ENCODE measurements at regions not wholly inside any gene's neighbourhood (a gene's known extent, or its start where the extent isn't known, plus 50 kb on each side); places are given as distances from the start of the nearest gene placed in this dataset.
A peak's percentile ranks its signal among the peaks of the same experiment; 100 is the strongest.

- no peak for DNase-seq (ENCODE audit: low spot score)
- no peak overlapping the region for H3K27ac Mint-ChIP-seq (ENCODE audit: unreplicated experiment)
- peak overlapping the region; percentile 85 for H3K4me3 Mint-ChIP-seq (ENCODE audit: unreplicated experiment)
- H3K4me1 Mint-ChIP-seq (ENCODE audit: unreplicated experiment), result peaks cover 28% of the 10 kb centered on the region
- H3K36me3 Mint-ChIP-seq (ENCODE audit: low read depth, unreplicated experiment), result peaks cover 5% of the 10 kb centered on the region
- TF ChIP-seq CTCF (IDR thresholded peaks at IDR 0.05; ENCODE audit: unreplicated experiment), result no peak
- peaks cover 26% of the 10 kb centered on the region for H3K27me3 Mint-ChIP-seq (ENCODE audit: unreplicated experiment)
- H3K9me3 Mint-ChIP-seq (ENCODE audit: unreplicated experiment), result no peaks in the 10 kb centered on the region
Measured at GRCh38 chr19:30226464-30227011, 145.6 kb upstream of the ZNF536 start.

- Mint-ChIP-seq H3K27ac (ENCODE audit: unreplicated experiment) (no peak overlapping the region), H3K4me3 (ENCODE audit: unreplicated experiment) (peak overlapping the region; percentile 85), H3K36me3 (ENCODE audit: low read depth, unreplicated experiment) (peaks cover 5% of the 10 kb centered on the region), H3K9me3 (ENCODE audit: unreplicated experiment) (no peaks in the 10 kb centered on the region), H3K27me3 (ENCODE audit: unreplicated experiment) (peaks cover 26% of the 10 kb centered on the region), H3K4me1 (ENCODE audit: unreplicated experiment) (peaks cover 28% of the 10 kb centered on the region)
- no peak for TF ChIP-seq CTCF (IDR thresholded peaks at IDR 0.05; ENCODE audit: unreplicated experiment)
- DNase-seq (ENCODE audit: low spot score), result no peak
Measured at GRCh38 chr19:30227012-30227621, 145.1 kb upstream of the ZNF536 start.

DNA sequence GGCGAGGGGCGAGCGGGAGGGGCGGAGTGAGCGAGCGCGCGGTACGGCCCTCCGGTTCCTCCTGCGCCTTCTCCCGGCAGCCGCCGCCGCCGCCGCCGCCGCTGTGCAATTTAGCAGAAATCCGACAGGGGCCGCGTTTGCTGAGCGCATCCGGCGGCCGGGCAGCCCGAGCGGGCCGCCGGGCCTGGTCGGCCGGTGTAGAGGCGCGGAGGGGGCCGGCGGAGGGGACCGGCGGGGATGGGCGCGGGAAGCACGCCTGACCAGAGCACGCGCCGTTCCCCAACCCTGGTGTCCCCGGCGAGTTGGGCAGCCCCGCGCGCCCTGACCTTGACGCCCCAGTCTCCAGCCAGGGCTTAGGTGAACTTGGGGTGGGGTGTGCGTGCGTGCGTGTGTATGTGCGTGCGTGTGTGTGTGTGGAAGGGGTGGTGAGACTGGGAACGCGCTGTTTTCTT lies 144.5 kb upstream of the ZNF536 start:
- H3K4me1 Mint-ChIP-seq (ENCODE audit: unreplicated experiment), result peaks cover 28% of the 10 kb centered on the region
- no peak overlapping the region for H3K27ac Mint-ChIP-seq (ENCODE audit: unreplicated experiment)
- TF ChIP-seq CTCF (IDR thresholded peaks at IDR 0.05; ENCODE audit: unreplicated experiment), result peak; percentile 69
- no peaks in the 10 kb centered on the region for H3K9me3 Mint-ChIP-seq (ENCODE audit: unreplicated experiment)
- peak overlapping the region; percentile 87 for H3K4me3 Mint-ChIP-seq (ENCODE audit: unreplicated experiment)
- peaks cover 5% of the 10 kb centered on the region for H3K36me3 Mint-ChIP-seq (ENCODE audit: low read depth, unreplicated experiment)
- peaks cover 26% of the 10 kb centered on the region for H3K27me3 Mint-ChIP-seq (ENCODE audit: unreplicated experiment)
- peak; percentile 89 for DNase-seq (ENCODE audit: low spot score)

DNA sequence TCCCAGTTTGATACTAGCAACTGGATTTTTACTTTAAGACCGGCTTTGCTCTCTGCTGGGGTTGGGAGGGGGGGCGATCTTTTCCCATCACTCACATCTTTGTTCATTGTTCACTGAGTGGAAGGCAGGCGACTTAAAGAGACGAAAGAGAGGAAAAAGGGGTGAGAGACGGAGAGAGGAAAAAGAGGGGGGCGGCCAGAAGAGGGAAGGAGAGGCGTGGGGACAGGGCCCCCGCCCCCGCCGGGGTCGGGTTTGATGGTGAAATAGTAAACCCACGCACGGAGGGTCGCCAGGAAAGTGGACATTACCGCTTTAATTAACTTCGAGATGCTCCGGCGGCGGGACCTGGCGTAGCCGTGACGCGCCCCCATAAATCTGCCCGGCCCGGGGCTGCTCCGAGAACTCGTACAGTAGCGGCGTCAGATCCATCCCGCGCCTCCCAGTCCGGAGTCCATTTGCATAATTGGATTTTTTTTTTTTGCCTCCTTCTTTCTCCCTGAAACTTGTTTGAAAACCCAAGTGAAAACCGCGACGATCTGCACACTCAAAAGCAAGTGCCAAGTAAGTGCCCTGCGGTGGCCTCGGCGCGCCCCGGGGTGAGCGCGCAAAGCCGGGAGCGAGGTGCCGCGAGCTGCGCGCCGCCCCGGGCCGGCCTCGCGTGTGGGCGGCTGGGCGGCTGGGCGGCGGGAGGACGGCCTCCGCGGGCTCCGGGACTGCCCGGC lies 143.9 kb upstream of the ZNF536 start:
- no peak for TF ChIP-seq CTCF (IDR thresholded peaks at IDR 0.05; ENCODE audit: unreplicated experiment)
- Mint-ChIP-seq H3K4me1 (ENCODE audit: unreplicated experiment) (peaks cover 23% of the 10 kb centered on the region), H3K27me3 (ENCODE audit: unreplicated experiment) (peaks cover 26% of the 10 kb centered on the region), H3K36me3 (ENCODE audit: low read depth, unreplicated experiment) (peaks cover 5% of the 10 kb centered on the region), H3K27ac (ENCODE audit: unreplicated experiment) (no peak overlapping the region), H3K4me3 (ENCODE audit: unreplicated experiment) (peak overlapping the region; percentile 87), H3K9me3 (ENCODE audit: unreplicated experiment) (no peaks in the 10 kb centered on the region)
- DNase-seq (ENCODE audit: low spot score), result peak; percentile 25
